ENCODE measurements at regions not wholly inside any gene's neighbourhood (a gene's known extent, or its start where the extent isn't known, plus 50 kb on each side); places are given as distances from the start of the nearest gene placed in this dataset.

- H3K27ac ChIP-seq = no peak overlapping the region
- CTCF ChIA-PET = no interaction called here
- DNase-seq (ENCODE audit: low spot score) = no peak
- POLR2A ChIA-PET (ENCODE audit: low non-redundant PET) = no interaction called here
- TF ChIP-seq CTCF (conservative IDR thresholded peaks at IDR 0.05; ENCODE audit: low read depth) = no peak
Measured at GRCh38 chr22:22830193-22830592, 57.4 kb upstream of the IGLL5 start.

GRCh38 chr22:22830957-22831688 lies 56.5 kb upstream of the IGLL5 start:
- no peak for TF ChIP-seq CTCF (conservative IDR thresholded peaks at IDR 0.05; ENCODE audit: low read depth)
- CTCF ChIA-PET = no interaction called here
- no peak for DNase-seq (ENCODE audit: low spot score)
- POLR2A ChIA-PET (ENCODE audit: low non-redundant PET) = no interaction called here
- no peak overlapping the region for H3K27ac ChIP-seq

GRCh38 chr22:22833059-22833458 lies 54.6 kb upstream of the IGLL5 start:
- no peak for TF ChIP-seq CTCF (conservative IDR thresholded peaks at IDR 0.05; ENCODE audit: low read depth)
- CTCF ChIA-PET = interaction anchor here (0.6 kb wide), 1 partner anchor 109 kb away, joined by 3 read pairs; no protein-coding TSS in a partner anchor
- POLR2A ChIA-PET (ENCODE audit: low non-redundant PET) = no interaction called here
- DNase-seq (ENCODE audit: low spot score) = no peak
- no peak overlapping the region for H3K27ac ChIP-seq

GRCh38 chr22:22833488-22833887 lies 54.1 kb upstream of the IGLL5 start:
- POLR2A ChIA-PET (ENCODE audit: low non-redundant PET) = no interaction called here
- CTCF ChIA-PET = interaction anchor here (0.6 kb wide), 1 partner anchor 109 kb away, joined by 3 read pairs; no protein-coding TSS in a partner anchor
- no peak for TF ChIP-seq CTCF (conservative IDR thresholded peaks at IDR 0.05; ENCODE audit: low read depth)
- no peak for DNase-seq (ENCODE audit: low spot score)
- no peak overlapping the region for H3K27ac ChIP-seq

GRCh38 chr22:22834204-22834603 lies 53.4 kb upstream of the IGLL5 start:
- DNase-seq (ENCODE audit: low spot score) = no peak
- POLR2A ChIA-PET (ENCODE audit: low non-redundant PET) = no interaction called here
- CTCF ChIA-PET = no interaction called here
- no peak overlapping the region for H3K27ac ChIP-seq
- no peak for TF ChIP-seq CTCF (conservative IDR thresholded peaks at IDR 0.05; ENCODE audit: low read depth)

- ChIA-PET POLR2A (ENCODE audit: low non-redundant PET) (no interaction called here), CTCF (no interaction called here)
- DNase-seq (ENCODE audit: low spot score) = no peak
- no peak for TF ChIP-seq CTCF (conservative IDR thresholded peaks at IDR 0.05; ENCODE audit: low read depth)
- H3K27ac ChIP-seq = no peak overlapping the region
Measured at GRCh38 chr22:22834783-22835182, 52.8 kb upstream of the IGLL5 start.

Measured in RWPE1 (cell line).